Smooth muscle cell (in vitro differentiated cells): ENCODE measurements at regions not wholly inside any gene's neighbourhood (a gene's known extent, or its start where the extent isn't known, plus 50 kb on each side); places are given as distances from the start of the nearest gene placed in this dataset.

ENCODE experiments used
- DNase-seq: peaks from one replicate; lab custom pipeline; 2025; ENCODE audit not compliant: unreplicated experiment; lab: John Stamatoyannopoulos, UW
- H2AFZ ChIP-seq: fragments of 200-600 bp; sonication (generic); 2 replicates; pipeline ENCODE4 v1.6.0; 2016; ENCODE audit warnings: antibody characterized with exemption, low read depth, mild to moderate bottlenecking
- H3F3A ChIP-seq: fragments of 200-600 bp; sonication (generic); 2 replicates; pipeline ENCODE4 v1.6.0; 2017; ENCODE audit warnings: antibody characterized with exemption, low read depth
- H3K27ac ChIP-seq: fragments of 200-600 bp; sonication (generic); 2 replicates; pipeline ENCODE4 v1.5.1; 2016; ENCODE audit warnings: low read depth, mild to moderate bottlenecking
- H3K27me3 ChIP-seq: fragments of 200-600 bp; sonication (generic); 2 replicates; pipeline ENCODE4 v1.6.1; 2016; ENCODE audit warnings: low read depth, mild to moderate bottlenecking
- H3K36me3 ChIP-seq: fragments of 200-600 bp; sonication (generic); 2 replicates; pipeline ENCODE4 v1.5.1; 2016; ENCODE audit warnings: low read depth
- H3K4me1 ChIP-seq: fragments of 200-600 bp; sonication (generic); 2 replicates; pipeline ENCODE4 v1.5.1; 2016; ENCODE audit warnings: low read depth
- H3K4me2 ChIP-seq: fragments of 200-600 bp; sonication (generic); 2 replicates; pipeline ENCODE4 v1.6.0; 2016; ENCODE audit warnings: mild to moderate bottlenecking
- H3K4me3 ChIP-seq: fragments of 200-600 bp; sonication (generic); 2 replicates; pipeline ENCODE4 v1.5.1; 2016; ENCODE audit warnings: mild to moderate bottlenecking
- H3K79me2 ChIP-seq: fragments of 200-600 bp; sonication (generic); 2 replicates; pipeline ENCODE4 v1.6.0; 2016; ENCODE audit warnings: low read depth, mild to moderate bottlenecking
- H3K9ac ChIP-seq: fragments of 200-600 bp; sonication (generic); 2 replicates; pipeline ENCODE4 v1.6.0; 2016; ENCODE audit warnings: low read depth
- H3K9me3 ChIP-seq: fragments of 200-600 bp; sonication (generic); replicated peaks from 2 replicates; pipeline ENCODE4 v1.5.1; 2016; ENCODE audit warnings: low read depth
- H4K20me1 ChIP-seq: fragments of 200-600 bp; sonication (generic); 2 replicates; pipeline ENCODE4 v1.6.0; 2016; ENCODE audit warnings: low read depth
- CTCF ChIP-seq: fragments of 200-600 bp; sonication (generic); IDR thresholded peaks from 2 replicates; pipeline ENCODE4 v1.5.1; 2017; ENCODE audit warnings: borderline replicate concordance, mild to moderate bottlenecking, antibody characterized with exemption; ENCODE audit not compliant: insufficient read depth, poor library complexity, severe bottlenecking
- WGBS: methylation state at CpG from one replicate; pipeline ENCODE4 v1.1.7; 2016; ENCODE audit warnings: low lambda C conversion rate; 5-methylcytosine and 5-hydroxymethylcytosine counted together

- H3K4me2 ChIP-seq, result no peak overlapping the region
- no peak overlapping the region for H2AFZ ChIP-seq
- no peak overlapping the region for H3K9ac ChIP-seq
- no peak for TF ChIP-seq CTCF
- no peaks in the 10 kb centered on the region for H3K27me3 ChIP-seq
- no peaks in the 10 kb centered on the region for H3K4me1 ChIP-seq
- no peaks in the 10 kb centered on the region for H4K20me1 ChIP-seq
- WGBS, result 76% methylated on average over 8 of the region's 8 CpGs
- no peaks in the 10 kb centered on the region for H3K36me3 ChIP-seq
- H3K4me3 ChIP-seq, result no peak overlapping the region
- no peaks in the 10 kb centered on the region for H3K9me3 ChIP-seq
- H3K79me2 ChIP-seq, result no peaks in the 10 kb centered on the region
- no peak overlapping the region for H3K27ac ChIP-seq
- H3F3A ChIP-seq, result no peaks in the 10 kb centered on the region
- DNase-seq, result no peak
Observed at GRCh38 chr7:135812148-135812547, 63.5 kb upstream of the FAM180A start.

- no peaks in the 10 kb centered on the region for H3K27me3 ChIP-seq
- no peak overlapping the region for H2AFZ ChIP-seq
- no peaks in the 10 kb centered on the region for H3K9me3 ChIP-seq
- H3K79me2 ChIP-seq, result no peaks in the 10 kb centered on the region
- TF ChIP-seq CTCF, result no peak
- H3K4me2 ChIP-seq, result no peak overlapping the region
- no peaks in the 10 kb centered on the region for H3K4me1 ChIP-seq
- DNase-seq, result no peak
- no peaks in the 10 kb centered on the region for H3F3A ChIP-seq
- no peak overlapping the region for H3K27ac ChIP-seq
- no peak overlapping the region for H3K9ac ChIP-seq
- H4K20me1 ChIP-seq, result no peaks in the 10 kb centered on the region
- H3K36me3 ChIP-seq, result no peaks in the 10 kb centered on the region
- H3K4me3 ChIP-seq, result no peak overlapping the region
Observed at GRCh38 chr7:135811506-135811905, 62.9 kb upstream of the FAM180A start.

GRCh38 chr7:135808206-135808605 is 59.6 kb upstream of the FAM180A start:
- Histone ChIP-seq H2AFZ (no peak overlapping the region), H3K9ac (no peak overlapping the region)
- 86% methylated on average over 4 of the region's 4 CpGs for WGBS

More at GRCh38 chr7:135808206-135808605, 59.6 kb upstream of the FAM180A start:
- no peaks in the 10 kb centered on the region for H3K27me3 ChIP-seq
- no peaks in the 10 kb centered on the region for H3K79me2 ChIP-seq
- no peaks in the 10 kb centered on the region for H3K36me3 ChIP-seq
- H3K4me2 ChIP-seq, result no peak overlapping the region
- TF ChIP-seq CTCF, result no peak
- H3K9me3 ChIP-seq, result no peaks in the 10 kb centered on the region
- H4K20me1 ChIP-seq, result no peaks in the 10 kb centered on the region
- no peaks in the 10 kb centered on the region for H3F3A ChIP-seq
- H3K4me3 ChIP-seq, result no peak overlapping the region
- H3K4me1 ChIP-seq, result no peaks in the 10 kb centered on the region
- no peak for DNase-seq
- H3K27ac ChIP-seq, result no peak overlapping the region
